ENCODE measurements at regions not wholly inside any gene's neighbourhood (a gene's known extent, or its start where the extent isn't known, plus 50 kb on each side); places are given as distances from the start of the nearest gene placed in this dataset.

DNA sequence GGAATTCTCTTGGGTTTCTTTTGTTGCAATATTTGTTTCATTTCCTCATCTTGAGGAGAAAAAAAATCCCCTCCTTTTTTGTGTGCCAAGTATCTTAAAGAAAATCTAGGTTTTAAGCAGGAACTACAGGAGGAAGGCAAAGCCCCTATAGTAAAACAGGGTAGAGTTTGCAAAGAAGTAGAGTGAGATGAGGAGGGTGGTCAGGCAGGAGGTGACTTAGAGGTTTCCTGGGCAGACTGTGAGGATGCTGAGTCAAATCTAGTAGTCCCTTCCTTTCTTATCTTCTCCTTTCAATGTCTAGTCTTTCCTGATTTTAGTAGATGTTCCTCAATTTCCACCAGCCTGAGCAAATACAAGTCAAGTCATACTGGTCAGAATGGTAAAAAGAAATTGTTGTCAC, 222.5 kb downstream of the PMAIP1 start:
- DNase-seq (ENCODE audit: extremely low spot score, unreplicated experiment), result no peak

DNA sequence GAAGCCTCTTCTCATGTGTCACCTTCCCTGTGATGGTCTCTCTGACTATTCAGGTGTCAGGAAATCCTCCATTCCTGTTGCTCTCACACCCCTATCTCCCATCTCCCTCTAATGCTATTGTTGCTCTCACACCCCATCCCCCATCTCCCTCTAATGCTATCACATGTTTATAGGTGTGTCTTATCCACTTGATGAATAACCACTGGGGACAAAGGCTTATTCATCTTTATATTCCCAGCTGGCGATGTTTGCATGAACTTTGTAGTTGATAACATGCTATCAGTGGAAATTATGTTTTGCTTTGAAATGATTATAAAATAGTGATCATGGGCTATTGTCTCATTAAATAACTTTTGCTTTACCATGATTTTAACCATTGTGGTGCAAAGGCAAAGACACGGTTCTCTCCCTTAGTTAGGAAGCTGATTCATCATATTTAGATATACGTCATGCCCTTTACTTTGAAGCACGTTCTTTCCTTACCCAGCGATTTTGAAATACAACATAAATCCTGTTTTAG, 220.5 kb downstream of the PMAIP1 start:
- DNase-seq (ENCODE audit: extremely low spot score, unreplicated experiment), result no peak
- no peaks in the 10 kb centered on the region for H3K36me3 Mint-ChIP-seq (ENCODE audit: unreplicated experiment)
- no peak overlapping the region for H3K27ac Mint-ChIP-seq (ENCODE audit: unreplicated experiment)
- TF ChIP-seq, protein P1, sequence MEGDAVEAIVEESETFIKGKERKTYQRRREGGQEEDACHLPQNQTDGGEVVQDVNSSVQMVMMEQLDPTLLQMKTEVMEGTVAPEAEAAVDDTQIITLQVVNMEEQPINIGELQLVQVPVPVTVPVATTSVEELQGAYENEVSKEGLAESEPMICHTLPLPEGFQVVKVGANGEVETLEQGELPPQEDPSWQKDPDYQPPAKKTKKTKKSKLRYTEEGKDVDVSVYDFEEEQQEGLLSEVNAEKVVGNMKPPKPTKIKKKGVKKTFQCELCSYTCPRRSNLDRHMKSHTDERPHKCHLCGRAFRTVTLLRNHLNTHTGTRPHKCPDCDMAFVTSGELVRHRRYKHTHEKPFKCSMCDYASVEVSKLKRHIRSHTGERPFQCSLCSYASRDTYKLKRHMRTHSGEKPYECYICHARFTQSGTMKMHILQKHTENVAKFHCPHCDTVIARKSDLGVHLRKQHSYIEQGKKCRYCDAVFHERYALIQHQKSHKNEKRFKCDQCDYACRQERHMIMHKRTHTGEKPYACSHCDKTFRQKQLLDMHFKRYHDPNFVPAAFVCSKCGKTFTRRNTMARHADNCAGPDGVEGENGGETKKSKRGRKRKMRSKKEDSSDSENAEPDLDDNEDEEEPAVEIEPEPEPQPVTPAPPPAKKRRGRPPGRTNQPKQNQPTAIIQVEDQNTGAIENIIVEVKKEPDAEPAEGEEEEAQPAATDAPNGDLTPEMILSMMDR (IDR thresholded peaks at IDR 0.05), result no peak
- no peak overlapping the region for H3K4me3 Mint-ChIP-seq (ENCODE audit: unreplicated experiment)
- no peaks in the 10 kb centered on the region for H3K4me1 Mint-ChIP-seq (ENCODE audit: unreplicated experiment)
- no peaks in the 10 kb centered on the region for H3K9me3 Mint-ChIP-seq (ENCODE audit: unreplicated experiment)
- peaks cover 59% of the 10 kb centered on the region for H3K27me3 Mint-ChIP-seq (ENCODE audit: unreplicated experiment)

More for the DNA sequence above, 222.5 kb downstream of the PMAIP1 start:
- Mint-ChIP-seq H3K27ac (ENCODE audit: unreplicated experiment) (no peak overlapping the region), H3K4me3 (ENCODE audit: unreplicated experiment) (no peak overlapping the region), H3K4me1 (ENCODE audit: unreplicated experiment) (no peaks in the 10 kb centered on the region), H3K27me3 (ENCODE audit: unreplicated experiment) (peaks cover 57% of the 10 kb centered on the region), H3K36me3 (ENCODE audit: unreplicated experiment) (no peaks in the 10 kb centered on the region), H3K9me3 (ENCODE audit: unreplicated experiment) (no peaks in the 10 kb centered on the region)
- TF ChIP-seq, protein P1 (IDR thresholded peaks at IDR 0.05), result no peak

DNA sequence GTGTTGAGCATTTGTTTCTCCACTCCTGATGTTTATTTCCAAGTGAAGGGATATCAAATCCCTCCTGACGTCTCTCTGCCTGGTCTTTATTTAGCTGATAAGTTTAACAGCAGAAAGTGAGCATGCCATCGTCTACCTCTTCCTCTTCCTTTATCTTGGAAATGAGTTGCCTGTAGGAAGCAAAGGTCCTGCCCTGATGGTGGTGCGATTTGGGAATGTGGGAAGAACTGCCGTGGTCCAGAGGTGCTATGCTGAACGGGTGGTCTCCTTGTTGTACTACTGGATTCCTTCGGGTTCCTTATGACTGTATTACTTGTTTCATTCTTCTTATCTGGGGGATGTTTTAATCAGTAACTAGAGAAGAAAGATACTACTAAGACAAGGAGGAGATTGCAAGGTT, 217.5 kb downstream of the PMAIP1 start:
- no peak overlapping the region for H3K27ac Mint-ChIP-seq (ENCODE audit: unreplicated experiment)
- no peak for DNase-seq (ENCODE audit: extremely low spot score, unreplicated experiment)
- no peaks in the 10 kb centered on the region for H3K9me3 Mint-ChIP-seq (ENCODE audit: unreplicated experiment)
- no peaks in the 10 kb centered on the region for H3K36me3 Mint-ChIP-seq (ENCODE audit: unreplicated experiment)
- no peaks in the 10 kb centered on the region for H3K4me1 Mint-ChIP-seq (ENCODE audit: unreplicated experiment)
- H3K4me3 Mint-ChIP-seq (ENCODE audit: unreplicated experiment), result no peak overlapping the region
- H3K27me3 Mint-ChIP-seq (ENCODE audit: unreplicated experiment), result peaks cover 43% of the 10 kb centered on the region
- TF ChIP-seq, protein P1 (IDR thresholded peaks at IDR 0.05), result no peak

DNA sequence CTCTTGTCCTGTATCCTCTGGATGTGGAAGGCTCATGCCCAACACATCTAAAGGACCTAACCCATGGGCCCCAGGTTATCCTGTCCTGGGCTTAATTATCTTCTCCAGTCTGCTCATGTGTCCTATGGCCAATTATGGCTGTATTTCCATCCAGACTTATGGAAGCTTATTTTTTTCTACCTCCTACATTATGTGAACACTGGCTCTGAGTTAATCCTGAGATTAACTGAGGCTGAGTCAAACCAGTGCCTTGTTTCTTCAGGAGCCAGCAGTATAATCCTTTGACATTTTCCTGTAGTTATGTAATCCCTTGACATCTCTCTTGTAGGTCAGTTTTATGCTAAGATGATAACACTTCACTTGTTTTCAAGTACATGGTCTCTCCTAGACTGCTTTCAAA, 213.6 kb downstream of the PMAIP1 start:
- no peak for DNase-seq (ENCODE audit: extremely low spot score, unreplicated experiment)
- H3K27me3 Mint-ChIP-seq (ENCODE audit: unreplicated experiment), result peaks cover 27% of the 10 kb centered on the region
- H3K27ac Mint-ChIP-seq (ENCODE audit: unreplicated experiment), result no peak overlapping the region
- TF ChIP-seq, protein P1 (IDR thresholded peaks at IDR 0.05), result no peak
- H3K9me3 Mint-ChIP-seq (ENCODE audit: unreplicated experiment), result no peaks in the 10 kb centered on the region
- no peaks in the 10 kb centered on the region for H3K36me3 Mint-ChIP-seq (ENCODE audit: unreplicated experiment)
- H3K4me3 Mint-ChIP-seq (ENCODE audit: unreplicated experiment), result no peak overlapping the region
- H3K4me1 Mint-ChIP-seq (ENCODE audit: unreplicated experiment), result no peaks in the 10 kb centered on the region

DNA sequence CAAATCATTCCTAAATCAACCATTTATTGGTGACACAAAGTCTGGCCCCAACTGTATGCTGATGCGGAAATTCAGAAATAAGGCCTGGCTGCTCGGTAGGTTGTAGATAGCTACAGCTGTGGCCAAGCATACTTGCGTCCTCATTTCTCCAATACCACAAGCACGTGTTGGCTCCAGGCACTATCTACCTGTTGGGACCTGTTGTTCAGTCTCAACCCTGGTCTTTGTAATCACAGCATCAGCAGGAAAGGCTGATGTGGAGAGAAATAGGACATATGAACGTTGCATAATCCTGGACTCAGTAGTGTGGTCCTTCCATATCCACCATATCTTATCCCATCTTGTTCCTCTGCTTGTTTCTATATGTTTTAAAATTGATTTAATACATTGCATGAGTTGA, 212.6 kb downstream of the PMAIP1 start:
- Mint-ChIP-seq H3K36me3 (ENCODE audit: unreplicated experiment) (no peaks in the 10 kb centered on the region), H3K4me1 (ENCODE audit: unreplicated experiment) (no peaks in the 10 kb centered on the region), H3K9me3 (ENCODE audit: unreplicated experiment) (no peaks in the 10 kb centered on the region), H3K27me3 (ENCODE audit: unreplicated experiment) (peaks cover 20% of the 10 kb centered on the region), H3K27ac (ENCODE audit: unreplicated experiment) (no peak overlapping the region), H3K4me3 (ENCODE audit: unreplicated experiment) (no peak overlapping the region)
- no peak for DNase-seq (ENCODE audit: extremely low spot score, unreplicated experiment)
- TF ChIP-seq, protein P1 (IDR thresholded peaks at IDR 0.05), result no peak
